GM12873 (cell line): ENCODE measurements at regions not wholly inside any gene's neighbourhood (a gene's known extent, or its start where the extent isn't known, plus 50 kb on each side); places are given as distances from the start of the nearest gene placed in this dataset.

Experiments used
- CTCF ChIP-seq: IDR thresholded peaks from 2 replicates; pipeline ENCODE4 v1.5.1; 2012; ENCODE audit warnings: low read depth, mild to moderate bottlenecking, moderate library complexity, low read length, control low read depth; ENCODE audit not compliant: insufficient read depth; ENCODE audit errors: missing control alignments

DNA sequence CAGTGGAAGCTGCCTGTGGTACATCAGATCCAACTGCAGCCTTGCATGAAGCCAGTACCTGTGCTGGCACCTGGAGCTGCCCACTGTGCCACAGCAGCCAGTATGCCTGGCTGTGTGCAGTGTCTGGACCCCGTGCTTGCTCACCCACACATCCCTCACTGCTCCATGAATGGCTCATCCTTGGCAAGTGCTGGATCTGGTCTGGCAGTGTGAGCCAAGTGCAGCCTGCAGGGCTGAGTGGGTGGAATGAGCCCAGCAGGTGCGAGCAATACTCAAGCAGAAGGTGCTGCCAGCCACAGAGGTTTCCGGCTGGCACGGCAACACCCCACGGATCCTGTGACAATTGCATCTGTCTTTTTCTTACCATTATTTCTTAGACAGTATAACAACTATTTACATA lies 488.2 kb upstream of the ROBO2 start:
- no peak for TF ChIP-seq CTCF

- no peak for TF ChIP-seq CTCF
Observed at GRCh38 chr3:76552653-76553052, 487.2 kb upstream of the ROBO2 start.

DNA sequence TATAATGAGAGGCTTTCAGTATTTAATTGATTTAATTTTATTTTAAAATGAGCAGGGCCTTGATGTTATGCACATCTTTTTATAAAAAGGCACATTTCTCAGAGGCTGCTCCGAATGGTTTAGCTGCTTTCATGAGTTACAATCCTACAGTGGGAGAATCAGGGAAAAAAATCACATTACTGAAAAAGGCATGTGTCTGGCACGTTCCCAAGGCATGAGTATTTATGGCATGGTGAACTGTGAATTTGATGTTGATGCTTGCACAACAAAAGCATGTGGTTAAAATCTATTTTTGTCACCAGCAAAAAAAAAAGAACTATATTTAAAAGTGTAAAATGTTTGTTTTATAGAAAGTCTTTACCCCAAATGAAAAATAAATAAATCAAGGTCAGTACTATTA lies 485.2 kb upstream of the ROBO2 start:
- no peak for TF ChIP-seq CTCF

DNA sequence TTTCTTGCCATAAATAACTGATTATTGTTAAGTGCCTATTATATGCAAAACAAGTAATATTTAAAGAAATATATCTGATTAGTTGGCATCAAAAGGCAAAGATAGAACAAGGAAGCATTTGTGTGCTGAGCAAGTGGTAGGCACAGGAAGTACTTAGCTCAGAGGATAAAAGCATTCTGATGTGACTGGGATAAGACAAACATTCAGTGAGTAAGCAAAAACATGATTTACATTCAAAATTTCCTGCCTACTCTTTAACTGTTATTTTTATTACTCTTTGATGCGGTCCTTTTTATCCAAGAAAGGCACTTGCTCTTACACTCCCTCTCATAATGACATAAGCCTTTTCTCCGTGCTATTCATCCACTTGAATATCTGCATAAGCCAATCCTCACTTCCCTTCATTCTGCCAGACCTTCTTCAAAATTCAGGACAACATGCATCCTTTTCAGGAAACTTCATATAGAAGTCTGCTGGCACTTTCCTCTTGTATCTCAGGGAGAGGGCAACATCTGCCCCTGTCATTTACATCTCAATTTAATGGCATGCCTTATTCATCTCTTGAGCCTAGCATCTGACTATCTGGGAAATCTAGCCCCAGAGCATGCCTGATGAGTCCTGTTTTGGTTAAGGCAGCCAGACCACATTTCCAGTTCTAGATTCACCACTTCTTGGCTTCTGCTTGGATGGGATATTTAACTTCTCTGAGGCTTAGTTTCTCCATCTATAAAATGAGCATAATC lies 478.2 kb upstream of the ROBO2 start:
- TF ChIP-seq CTCF = no peak

DNA sequence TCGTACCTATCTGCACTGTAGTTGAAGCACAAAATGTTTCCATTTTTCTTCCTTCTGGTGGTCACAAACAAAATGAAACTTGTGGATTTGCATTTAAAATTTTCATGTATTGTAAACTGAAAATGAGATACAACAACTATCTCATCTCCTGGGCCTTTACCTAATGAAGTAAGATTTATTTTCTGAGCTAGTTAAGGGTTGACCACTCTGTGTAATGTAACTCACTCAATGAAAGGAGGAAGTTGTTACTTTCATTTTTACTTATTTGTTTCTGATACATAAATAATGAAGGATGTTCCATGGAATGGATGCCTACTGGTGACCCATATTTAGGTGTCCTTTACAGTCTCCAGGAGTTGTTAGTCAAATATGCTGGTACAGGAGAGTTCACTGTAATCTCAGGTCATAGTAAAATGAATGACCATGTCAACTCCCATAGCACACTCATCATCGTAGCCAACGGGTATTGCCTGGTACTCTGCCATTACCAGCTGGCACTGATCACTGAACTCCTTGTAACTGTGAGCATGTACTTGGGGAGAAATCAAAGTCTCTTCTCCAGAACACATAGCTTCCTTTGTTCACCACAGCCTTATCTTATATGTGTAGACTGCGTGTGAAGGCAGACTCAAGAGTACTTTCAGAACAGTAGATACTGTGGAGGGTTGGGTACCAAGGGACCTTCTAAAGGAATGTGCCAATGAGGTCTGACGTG lies 474.2 kb upstream of the ROBO2 start:
- no peak for TF ChIP-seq CTCF

DNA sequence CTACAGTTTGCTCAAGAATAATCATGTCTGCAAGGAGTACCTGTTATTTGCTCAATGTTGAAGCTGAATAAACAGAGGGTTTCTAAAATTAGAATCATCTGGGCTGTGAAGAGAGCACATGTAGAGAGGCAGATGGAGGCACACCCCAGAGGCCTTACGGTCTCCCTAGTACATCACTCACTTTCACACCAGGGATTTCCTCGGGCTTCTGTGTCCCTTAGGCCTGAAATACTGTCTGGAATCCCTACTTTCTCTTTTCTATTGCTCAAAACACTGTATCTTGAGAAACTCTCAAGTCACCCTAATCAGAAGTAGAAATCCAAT lies 473.7 kb upstream of the ROBO2 start:
- TF ChIP-seq CTCF = no peak

DNA sequence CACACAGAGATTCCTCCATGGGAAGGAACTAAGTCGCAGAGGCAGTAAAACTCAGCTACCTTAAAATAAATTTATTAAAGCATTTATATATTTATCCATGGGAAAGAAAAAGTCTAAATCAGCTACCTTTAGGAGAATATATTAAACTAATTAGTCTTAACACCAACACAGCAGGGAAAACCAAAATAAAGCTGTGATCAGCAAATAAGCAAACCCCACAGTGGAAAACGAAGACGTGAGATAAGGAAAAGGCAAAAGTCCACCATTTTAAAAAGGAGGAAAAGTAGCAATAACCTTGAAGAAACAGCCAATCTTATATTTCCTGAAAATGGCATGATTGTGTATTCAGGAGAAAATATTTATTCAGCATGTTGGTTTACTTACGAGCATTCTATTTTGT lies 473.0 kb upstream of the ROBO2 start:
- TF ChIP-seq CTCF = no peak
